ENCODE measurements at regions not wholly inside any gene's neighbourhood (a gene's known extent, or its start where the extent isn't known, plus 50 kb on each side); places are given as distances from the start of the nearest gene placed in this dataset.

DNA sequence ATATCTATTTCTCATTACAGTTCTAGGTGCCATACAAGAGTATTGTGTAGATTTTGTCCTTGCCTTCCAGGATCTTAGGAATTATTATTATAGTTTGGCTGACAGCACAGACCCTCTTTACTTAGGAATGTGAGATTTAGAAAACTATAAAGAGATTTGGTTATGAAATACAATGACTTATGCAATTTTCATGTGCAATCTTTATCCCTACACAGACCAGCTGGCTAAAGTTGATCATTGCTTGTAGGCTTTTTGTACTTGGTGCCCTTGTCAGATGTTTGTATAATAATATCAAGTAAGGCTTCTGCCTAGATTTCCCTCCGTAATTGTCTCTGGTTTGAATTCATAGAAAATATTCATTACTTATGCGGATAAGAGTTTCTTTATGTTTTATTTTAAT is 174.5 kb upstream of the GAP43 start:
- FAIRE-seq, result no peak
- Histone ChIP-seq H3K36me3 (ENCODE audit: control insufficient read depth, insufficient read depth, low read length) (no peaks in the 10 kb centered on the region), H3K27me3 (ENCODE audit: control insufficient read depth, insufficient read depth, low read length) (no peaks in the 10 kb centered on the region), H3K4me3 (ENCODE audit: low read depth, low read length) (no peak overlapping the region)
- no peak for TF ChIP-seq CTCF (IDR thresholded peaks at IDR 0.05; ENCODE audit: insufficient read depth, low read length, severe bottlenecking)
- no peak for DNase-seq (ENCODE audit: low read depth)

GRCh38 chr3:115450036-115450435 is 173.3 kb upstream of the GAP43 start:
- Histone ChIP-seq H3K36me3 (ENCODE audit: control insufficient read depth, insufficient read depth, low read length) (no peaks in the 10 kb centered on the region), H3K27me3 (ENCODE audit: control insufficient read depth, insufficient read depth, low read length) (no peaks in the 10 kb centered on the region), H3K4me3 (ENCODE audit: low read depth, low read length) (no peak overlapping the region)
- no peak for TF ChIP-seq CTCF (IDR thresholded peaks at IDR 0.05; ENCODE audit: insufficient read depth, low read length, severe bottlenecking)
- FAIRE-seq (no peak), DNase-seq (ENCODE audit: low read depth) (no peak)

- Histone ChIP-seq H3K4me3 (ENCODE audit: low read depth, low read length) (no peak overlapping the region), H3K27me3 (ENCODE audit: control insufficient read depth, insufficient read depth, low read length) (no peaks in the 10 kb centered on the region), H3K36me3 (ENCODE audit: control insufficient read depth, insufficient read depth, low read length) (no peaks in the 10 kb centered on the region)
- FAIRE-seq (no peak), DNase-seq (ENCODE audit: low read depth) (no peak)
- no peak for TF ChIP-seq CTCF (IDR thresholded peaks at IDR 0.05; ENCODE audit: insufficient read depth, low read length, severe bottlenecking)
Measured at GRCh38 chr3:115464036-115464435, 159.3 kb upstream of the GAP43 start.

GRCh38 chr3:115469649-115470048 is 153.7 kb upstream of the GAP43 start:
- no peak for TF ChIP-seq CTCF (IDR thresholded peaks at IDR 0.05; ENCODE audit: insufficient read depth, low read length, severe bottlenecking)
- H3K36me3 ChIP-seq (ENCODE audit: control insufficient read depth, insufficient read depth, low read length), result no peaks in the 10 kb centered on the region
- H3K4me3 ChIP-seq (ENCODE audit: low read depth, low read length), result no peak overlapping the region
- DNase-seq (ENCODE audit: low read depth) (no peak), FAIRE-seq (no peak)
- H3K27me3 ChIP-seq (ENCODE audit: control insufficient read depth, insufficient read depth, low read length), result no peaks in the 10 kb centered on the region

GRCh38 chr3:115470254-115470653 is 153.1 kb upstream of the GAP43 start:
- no peak for TF ChIP-seq CTCF (IDR thresholded peaks at IDR 0.05; ENCODE audit: insufficient read depth, low read length, severe bottlenecking)
- Histone ChIP-seq H3K27me3 (ENCODE audit: control insufficient read depth, insufficient read depth, low read length) (no peaks in the 10 kb centered on the region), H3K4me3 (ENCODE audit: low read depth, low read length) (no peak overlapping the region), H3K36me3 (ENCODE audit: control insufficient read depth, insufficient read depth, low read length) (no peaks in the 10 kb centered on the region)
- DNase-seq (ENCODE audit: low read depth) (no peak), FAIRE-seq (no peak)

GRCh38 chr3:115475178-115476041 is 147.9 kb upstream of the GAP43 start:
- TF ChIP-seq CTCF (IDR thresholded peaks at IDR 0.05; ENCODE audit: insufficient read depth, low read length, severe bottlenecking), result no peak
- DNase-seq (ENCODE audit: low read depth) (no peak), FAIRE-seq (no peak)
- H3K27me3 ChIP-seq (ENCODE audit: control insufficient read depth, insufficient read depth, low read length), result no peaks in the 10 kb centered on the region
- H3K36me3 ChIP-seq (ENCODE audit: control insufficient read depth, insufficient read depth, low read length), result no peaks in the 10 kb centered on the region
- H3K4me3 ChIP-seq (ENCODE audit: low read depth, low read length), result no peak overlapping the region

Data from bronchial epithelial cell (primary cell).